ENCODE measurements at regions not wholly inside any gene's neighbourhood (a gene's known extent, or its start where the extent isn't known, plus 50 kb on each side); places are given as distances from the start of the nearest gene placed in this dataset.

DNA sequence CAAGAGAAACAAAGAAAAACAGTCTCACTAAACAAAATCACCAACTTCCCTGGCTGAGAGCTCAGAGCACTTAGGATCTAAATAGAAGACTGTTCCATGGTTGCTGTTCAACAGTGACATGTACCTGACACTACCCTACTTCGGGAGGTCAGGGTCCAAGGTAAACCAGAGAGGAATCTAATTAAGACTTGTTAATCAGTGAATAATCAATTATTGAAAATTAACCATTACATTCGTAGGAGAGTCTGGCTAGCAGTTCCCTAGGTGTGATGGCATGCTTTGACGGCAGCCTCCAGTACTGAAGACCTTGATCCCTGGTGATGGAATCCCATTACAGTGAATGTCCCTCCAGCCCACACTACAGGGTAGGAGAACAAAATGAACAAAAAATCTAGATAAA lies 154.0 kb upstream of the AFDN start:
- DNase-seq (ENCODE audit: low read depth in 1 of 2, low spot score in 1 of 2): no peak
- Histone ChIP-seq H3K4me1 (0 out of 3 replicates have a peak, but pooled peaks cover 5% of the 10 kb centered on the region), H3K9me3 (no peaks in the 10 kb centered on the region), H3K4me2 (no peak overlapping the region), H3K4me3 (no peak overlapping the region), H3K27ac (no peak overlapping the region)
- 58% methylated on average over 3 of the region's 3 CpGs for WGBS (ENCODE audit: missing lambda C conversion rate)
- ChIA-PET POLR2A (no interaction called here), CTCF (no interaction called here)
- TF ChIP-seq KDM5A (IDR thresholded peaks at IDR 0.05) (no peak), TP53 (CRISPR knock-in tag; IDR thresholded peaks at IDR 0.05) (no peak), SMC3 (IDR thresholded peaks at IDR 0.05) (no peak)
- TF ChIP-seq, protein P1, sequence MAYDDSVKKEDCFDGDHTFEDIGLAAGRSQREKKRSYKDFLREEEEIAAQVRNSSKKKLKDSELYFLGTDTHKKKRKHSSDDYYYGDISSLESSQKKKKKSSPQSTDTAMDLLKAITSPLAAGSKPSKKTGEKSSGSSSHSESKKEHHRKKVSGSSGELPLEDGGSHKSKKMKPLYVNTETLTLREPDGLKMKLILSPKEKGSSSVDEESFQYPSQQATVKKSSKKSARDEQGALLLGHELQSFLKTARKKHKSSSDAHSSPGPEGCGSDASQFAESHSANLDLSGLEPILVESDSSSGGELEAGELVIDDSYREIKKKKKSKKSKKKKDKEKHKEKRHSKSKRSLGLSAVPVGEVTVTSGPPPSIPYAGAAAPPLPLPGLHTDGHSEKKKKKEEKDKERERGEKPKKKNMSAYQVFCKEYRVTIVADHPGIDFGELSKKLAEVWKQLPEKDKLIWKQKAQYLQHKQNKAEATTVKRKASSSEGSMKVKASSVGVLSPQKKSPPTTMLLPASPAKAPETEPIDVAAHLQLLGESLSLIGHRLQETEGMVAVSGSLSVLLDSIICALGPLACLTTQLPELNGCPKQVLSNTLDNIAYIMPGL (CRISPR knock-in tag; IDR thresholded peaks at IDR 0.05; ENCODE audit: borderline replicate concordance): no peak
- no peak for FAIRE-seq
- no peak for ATAC-seq

DNA sequence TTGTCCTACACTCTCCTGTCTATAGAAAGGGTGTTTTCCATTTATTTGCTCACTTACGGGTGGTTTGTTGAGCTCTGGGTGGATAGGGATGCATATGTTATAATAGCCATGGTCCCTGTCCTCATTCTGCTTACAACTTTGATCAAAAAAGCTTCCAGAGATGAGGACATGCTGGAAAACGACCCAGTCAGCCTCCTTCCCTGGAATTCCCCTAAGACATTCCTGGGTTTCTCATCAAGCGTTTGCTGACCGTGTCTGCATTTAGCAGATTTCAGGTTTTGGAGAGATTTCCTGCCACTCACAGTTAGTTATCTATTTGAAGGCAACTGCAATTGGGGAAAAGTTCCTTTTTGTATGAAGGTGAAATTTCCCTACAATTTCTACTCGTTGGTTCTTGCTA lies 152.8 kb upstream of the AFDN start:
- no peak overlapping the region for H3K4me2 ChIP-seq
- FAIRE-seq (no peak), ATAC-seq (no peak), DNase-seq (ENCODE audit: low read depth in 1 of 2, low spot score in 1 of 2) (no peak)
- 0 out of 3 replicates have a peak, but pooled peaks cover 5% of the 10 kb centered on the region for H3K4me1 ChIP-seq
- H3K4me3 ChIP-seq: no peak overlapping the region
- ChIA-PET POLR2A (no interaction called here), CTCF (no interaction called here)
- TF ChIP-seq, protein P2, sequence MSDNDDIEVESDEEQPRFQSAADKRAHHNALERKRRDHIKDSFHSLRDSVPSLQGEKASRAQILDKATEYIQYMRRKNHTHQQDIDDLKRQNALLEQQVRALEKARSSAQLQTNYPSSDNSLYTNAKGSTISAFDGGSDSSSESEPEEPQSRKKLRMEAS (IDR thresholded peaks at IDR 0.05): no peak
- no peak for TF ChIP-seq MYC (IDR thresholded peaks at IDR 0.05; ENCODE audit: borderline replicate concordance, low read length)
- TF ChIP-seq FOXS1 (CRISPR knock-in tag; IDR thresholded peaks at IDR 0.05): no peak
- no peak for TF ChIP-seq MAZ (IDR thresholded peaks at IDR 0.05; ENCODE audit: borderline replicate concordance, low read depth, low read length)
- TF ChIP-seq FOSL2 (IDR thresholded peaks at IDR 0.05): no peak
- TF ChIP-seq FOSL2 (CRISPR knock-in tag; IDR thresholded peaks at IDR 0.05): no peak
- no peak for TF ChIP-seq NPAS2 (CRISPR knock-in tag; IDR thresholded peaks at IDR 0.05; ENCODE audit: borderline replicate concordance)
- TF ChIP-seq SMC3 (IDR thresholded peaks at IDR 0.05): no peak
- TF ChIP-seq EHMT2 (IDR thresholded peaks at IDR 0.05; ENCODE audit: low read depth): no peak
- TF ChIP-seq HOXB5 (CRISPR knock-in tag; IDR thresholded peaks at IDR 0.05): no peak
- TF ChIP-seq KDM1A (IDR thresholded peaks at IDR 0.05; ENCODE audit: low read depth): no peak
- no peak for TF ChIP-seq HOXB13 (CRISPR knock-in tag; IDR thresholded peaks at IDR 0.05; ENCODE audit: low read depth)
- TF ChIP-seq RCOR1 (IDR thresholded peaks at IDR 0.05; ENCODE audit: low read depth, low read length): no peak
- TF ChIP-seq RNF2 (IDR thresholded peaks at IDR 0.05; ENCODE audit: borderline replicate concordance, low read depth): no peak
- no peak for TF ChIP-seq CHD4 (IDR thresholded peaks at IDR 0.05; ENCODE audit: borderline replicate concordance)
- no peak for TF ChIP-seq FOSB (CRISPR knock-in tag; IDR thresholded peaks at IDR 0.05)
- no peak for TF ChIP-seq MAFK (IDR thresholded peaks at IDR 0.05; ENCODE audit: partially characterized antibody)
- TF ChIP-seq, protein P3, sequence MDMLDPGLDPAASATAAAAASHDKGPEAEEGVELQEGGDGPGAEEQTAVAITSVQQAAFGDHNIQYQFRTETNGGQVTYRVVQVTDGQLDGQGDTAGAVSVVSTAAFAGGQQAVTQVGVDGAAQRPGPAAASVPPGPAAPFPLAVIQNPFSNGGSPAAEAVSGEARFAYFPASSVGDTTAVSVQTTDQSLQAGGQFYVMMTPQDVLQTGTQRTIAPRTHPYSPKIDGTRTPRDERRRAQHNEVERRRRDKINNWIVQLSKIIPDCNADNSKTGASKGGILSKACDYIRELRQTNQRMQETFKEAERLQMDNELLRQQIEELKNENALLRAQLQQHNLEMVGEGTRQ (IDR thresholded peaks at IDR 0.05): no peak
- TF ChIP-seq, protein P4, sequence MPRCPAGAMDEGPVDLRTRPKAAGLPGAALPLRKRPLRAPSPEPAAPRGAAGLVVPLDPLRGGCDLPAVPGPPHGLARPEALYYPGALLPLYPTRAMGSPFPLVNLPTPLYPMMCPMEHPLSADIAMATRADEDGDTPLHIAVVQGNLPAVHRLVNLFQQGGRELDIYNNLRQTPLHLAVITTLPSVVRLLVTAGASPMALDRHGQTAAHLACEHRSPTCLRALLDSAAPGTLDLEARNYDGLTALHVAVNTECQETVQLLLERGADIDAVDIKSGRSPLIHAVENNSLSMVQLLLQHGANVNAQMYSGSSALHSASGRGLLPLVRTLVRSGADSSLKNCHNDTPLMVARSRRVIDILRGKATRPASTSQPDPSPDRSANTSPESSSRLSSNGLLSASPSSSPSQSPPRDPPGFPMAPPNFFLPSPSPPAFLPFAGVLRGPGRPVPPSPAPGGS (IDR thresholded peaks at IDR 0.05): no peak
- no peaks in the 10 kb centered on the region for H3K9me3 ChIP-seq
- no peak overlapping the region for H3K27ac ChIP-seq
- 47% methylated on average over 5 of the region's 5 CpGs for WGBS (ENCODE audit: missing lambda C conversion rate)

DNA sequence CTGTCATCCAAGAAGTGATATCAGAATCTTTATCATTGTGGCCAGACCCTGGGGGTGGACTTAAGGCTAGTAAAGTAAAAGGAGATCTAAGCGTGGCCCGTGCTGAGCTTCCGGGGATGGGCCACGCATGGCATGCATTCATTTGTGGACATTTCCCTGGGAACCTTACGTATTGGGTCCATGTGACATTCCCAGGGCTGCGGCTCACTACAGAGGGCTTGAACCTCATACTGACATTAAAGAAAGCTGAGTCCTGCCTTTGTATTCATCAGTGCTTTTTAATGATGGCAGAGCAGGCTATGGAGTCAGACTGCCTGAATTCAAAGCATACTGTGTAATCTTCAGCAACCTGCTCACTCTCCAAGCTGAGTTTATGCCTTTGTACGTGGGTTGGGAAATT lies 152.2 kb upstream of the AFDN start:
- no peak for FAIRE-seq
- TF ChIP-seq, protein P5, sequence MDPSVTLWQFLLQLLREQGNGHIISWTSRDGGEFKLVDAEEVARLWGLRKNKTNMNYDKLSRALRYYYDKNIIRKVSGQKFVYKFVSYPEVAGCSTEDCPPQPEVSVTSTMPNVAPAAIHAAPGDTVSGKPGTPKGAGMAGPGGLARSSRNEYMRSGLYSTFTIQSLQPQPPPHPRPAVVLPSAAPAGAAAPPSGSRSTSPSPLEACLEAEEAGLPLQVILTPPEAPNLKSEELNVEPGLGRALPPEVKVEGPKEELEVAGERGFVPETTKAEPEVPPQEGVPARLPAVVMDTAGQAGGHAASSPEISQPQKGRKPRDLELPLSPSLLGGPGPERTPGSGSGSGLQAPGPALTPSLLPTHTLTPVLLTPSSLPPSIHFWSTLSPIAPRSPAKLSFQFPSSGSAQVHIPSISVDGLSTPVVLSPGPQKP (IDR thresholded peaks at IDR 0.05; ENCODE audit: low read depth, low read length): no peak
- TF ChIP-seq, protein P1 (CRISPR knock-in tag; IDR thresholded peaks at IDR 0.05; ENCODE audit: borderline replicate concordance): no peak
- no peak for TF ChIP-seq ZSCAN20 (CRISPR knock-in tag; IDR thresholded peaks at IDR 0.05)
- TF ChIP-seq HOXB13 (CRISPR knock-in tag; IDR thresholded peaks at IDR 0.05; ENCODE audit: low read depth): no peak
- TF ChIP-seq CHD4 (IDR thresholded peaks at IDR 0.05; ENCODE audit: borderline replicate concordance): no peak
- TF ChIP-seq HEYL (CRISPR knock-in tag; IDR thresholded peaks at IDR 0.05): no peak
- TF ChIP-seq RAD21 (conservative IDR thresholded peaks at IDR 0.05 in 1 of 2, IDR thresholded peaks at IDR 0.05 in 1 of 2): no peak
- TF ChIP-seq EHF (CRISPR knock-in tag; IDR thresholded peaks at IDR 0.05): no peak

More for the DNA sequence above, 152.2 kb upstream of the AFDN start:
- no peak overlapping the region for H3K4me2 ChIP-seq
- no peak overlapping the region for H3K27ac ChIP-seq
- CTCF ChIA-PET: no interaction called here
- H3K9me3 ChIP-seq: no peaks in the 10 kb centered on the region
- 80% methylated on average over 7 of the region's 7 CpGs for WGBS (ENCODE audit: missing lambda C conversion rate)
- POLR2A ChIA-PET: no interaction called here
- H3K4me3 ChIP-seq: no peak overlapping the region
- H3K4me1 ChIP-seq: 0 out of 3 replicates have a peak, but pooled peaks cover 5% of the 10 kb centered on the region
- DNase-seq (ENCODE audit: low read depth in 1 of 2, low spot score in 1 of 2) (no peak), ATAC-seq (no peak)
